HepG2 (cell line): ENCODE measurements at regions not wholly inside any gene's neighbourhood (a gene's known extent, or its start where the extent isn't known, plus 50 kb on each side); places are given as distances from the start of the nearest gene placed in this dataset.

ENCODE experiments used
- ELF3 ChIP-seq: IDR thresholded peaks from 2 replicates; pipeline ENCODE4 v1.6.1; 2016; ENCODE audit warnings: missing genetic modification reagents, missing compliant biosample characterization
- HNF4G ChIP-seq, 2 experiments: sonication (generic) in 1 of 2; formaldehyde crosslinking in 1 of 2; IDR thresholded peaks; 2 replicates each; pipeline versions ENCODE4 v1.4.0 to v1.6.1; 2011 to 2020; ENCODE audit warnings: borderline replicate concordance in 2 of 2, low read depth in 2 of 2, mild to moderate bottlenecking in 2 of 2, low read length in 1 of 2, missing genetic modification reagents in 1 of 2, moderate library complexity in 1 of 2
- NFAT5 ChIP-seq: sonication (generic); formaldehyde crosslinking; IDR thresholded peaks from 2 replicates; pipeline ENCODE4 v1.4.0; 2020; ENCODE audit warnings: missing genetic modification reagents
- PHF8 ChIP-seq: sonication (generic); formaldehyde crosslinking; IDR thresholded peaks from 2 replicates; pipeline ENCODE4 v1.5.0; 2020; ENCODE audit warnings: missing genetic modification reagents
- TF ChIP-seq, protein P1 (sequence below), 2 experiments: sonication (generic) in 1 of 2; formaldehyde crosslinking in 1 of 2; IDR thresholded peaks; 2 replicates each; pipeline versions ENCODE4 v1.4.0 to v1.6.1; 2016 to 2020; ENCODE audit warnings: borderline replicate concordance in 1 of 2, low read depth in 1 of 2, mild to moderate bottlenecking in 1 of 2, missing genetic modification reagents in 1 of 2
- TF ChIP-seq, protein P2 (sequence below): sonication (generic); formaldehyde crosslinking; IDR thresholded peaks from 2 replicates; pipeline ENCODE4 v1.4.0; 2020; ENCODE audit warnings: missing genetic modification reagents, borderline replicate concordance

- TF ChIP-seq, protein P1, sequence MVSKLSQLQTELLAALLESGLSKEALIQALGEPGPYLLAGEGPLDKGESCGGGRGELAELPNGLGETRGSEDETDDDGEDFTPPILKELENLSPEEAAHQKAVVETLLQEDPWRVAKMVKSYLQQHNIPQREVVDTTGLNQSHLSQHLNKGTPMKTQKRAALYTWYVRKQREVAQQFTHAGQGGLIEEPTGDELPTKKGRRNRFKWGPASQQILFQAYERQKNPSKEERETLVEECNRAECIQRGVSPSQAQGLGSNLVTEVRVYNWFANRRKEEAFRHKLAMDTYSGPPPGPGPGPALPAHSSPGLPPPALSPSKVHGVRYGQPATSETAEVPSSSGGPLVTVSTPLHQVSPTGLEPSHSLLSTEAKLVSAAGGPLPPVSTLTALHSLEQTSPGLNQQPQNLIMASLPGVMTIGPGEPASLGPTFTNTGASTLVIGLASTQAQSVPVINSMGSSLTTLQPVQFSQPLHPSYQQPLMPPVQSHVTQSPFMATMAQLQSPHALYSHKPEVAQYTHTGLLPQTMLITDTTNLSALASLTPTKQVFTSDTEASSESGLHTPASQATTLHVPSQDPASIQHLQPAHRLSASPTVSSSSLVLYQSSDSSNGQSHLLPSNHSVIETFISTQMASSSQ (IDR thresholded peaks at IDR 0.05; ENCODE audit: low read depth), result peak; percentile 97
- TF ChIP-seq, protein P1 (CRISPR knock-in tag; IDR thresholded peaks at IDR 0.05; ENCODE audit: borderline replicate concordance), result peak; percentile 99
- peak; percentile 89 for TF ChIP-seq HNF4G (IDR thresholded peaks at IDR 0.05; ENCODE audit: borderline replicate concordance, low read depth, low read length)
- TF ChIP-seq HNF4G (CRISPR knock-in tag; IDR thresholded peaks at IDR 0.05; ENCODE audit: borderline replicate concordance, low read depth), result peak; percentile 94
- TF ChIP-seq, protein P2, sequence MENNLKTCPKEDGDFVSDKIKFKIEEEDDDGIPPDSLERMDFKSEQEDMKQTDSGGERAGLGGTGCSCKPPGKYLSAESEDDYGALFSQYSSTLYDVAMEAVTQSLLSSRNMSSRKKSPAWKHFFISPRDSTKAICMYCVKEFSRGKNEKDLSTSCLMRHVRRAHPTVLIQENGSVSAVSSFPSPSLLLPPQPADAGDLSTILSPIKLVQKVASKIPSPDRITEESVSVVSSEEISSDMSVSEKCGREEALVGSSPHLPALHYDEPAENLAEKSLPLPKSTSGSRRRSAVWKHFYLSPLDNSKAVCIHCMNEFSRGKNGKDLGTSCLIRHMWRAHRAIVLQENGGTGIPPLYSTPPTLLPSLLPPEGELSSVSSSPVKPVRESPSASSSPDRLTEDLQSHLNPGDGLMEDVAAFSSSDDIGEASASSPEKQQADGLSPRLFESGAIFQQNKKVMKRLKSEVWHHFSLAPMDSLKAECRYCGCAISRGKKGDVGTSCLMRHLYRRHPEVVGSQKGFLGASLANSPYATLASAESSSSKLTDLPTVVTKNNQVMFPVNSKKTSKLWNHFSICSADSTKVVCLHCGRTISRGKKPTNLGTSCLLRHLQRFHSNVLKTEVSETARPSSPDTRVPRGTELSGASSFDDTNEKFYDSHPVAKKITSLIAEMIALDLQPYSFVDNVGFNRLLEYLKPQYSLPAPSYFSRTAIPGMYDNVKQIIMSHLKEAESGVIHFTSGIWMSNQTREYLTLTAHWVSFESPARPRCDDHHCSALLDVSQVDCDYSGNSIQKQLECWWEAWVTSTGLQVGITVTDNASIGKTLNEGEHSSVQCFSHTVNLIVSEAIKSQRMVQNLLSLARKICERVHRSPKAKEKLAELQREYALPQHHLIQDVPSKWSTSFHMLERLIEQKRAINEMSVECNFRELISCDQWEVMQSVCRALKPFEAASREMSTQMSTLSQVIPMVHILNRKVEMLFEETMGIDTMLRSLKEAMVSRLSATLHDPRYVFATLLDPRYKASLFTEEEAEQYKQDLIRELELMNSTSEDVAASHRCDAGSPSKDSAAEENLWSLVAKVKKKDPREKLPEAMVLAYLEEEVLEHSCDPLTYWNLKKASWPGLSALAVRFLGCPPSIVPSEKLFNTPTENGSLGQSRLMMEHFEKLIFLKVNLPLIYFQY, result peak; percentile 93
- peak; percentile 39; the same call in 1 of the 2 replicates for TF ChIP-seq PHF8
- TF ChIP-seq NFAT5 (CRISPR knock-in tag), result peak; percentile 97
- TF ChIP-seq ELF3 (CRISPR knock-in tag), result peak; percentile 95
These were observed 115.2 kb upstream of the PEG3 start (continued) for GRCh38 chr19:56955637-56956216.
